ENCODE measurements at regions not wholly inside any gene's neighbourhood (a gene's known extent, or its start where the extent isn't known, plus 50 kb on each side); places are given as distances from the start of the nearest gene placed in this dataset.

GRCh38 chr1:219277304-219278105 is 103.8 kb downstream of the LYPLAL1 start:
- peaks cover 35% of the 10 kb centered on the region for H3K4me1 Mint-ChIP-seq
- no peaks in the 10 kb centered on the region for H3K36me3 Mint-ChIP-seq
- no peaks in the 10 kb centered on the region for H3K9me3 Mint-ChIP-seq
- H3K27ac Mint-ChIP-seq = peak overlapping the region; percentile 80
- H3K27me3 Mint-ChIP-seq (ENCODE audit: low read depth) = no peaks in the 10 kb centered on the region
- DNase-seq (ENCODE audit: low spot score in 2 of 2, unreplicated experiment in 2 of 2) = no peak
- no peak overlapping the region for H3K4me3 Mint-ChIP-seq
- TF ChIP-seq CTCF (IDR thresholded peaks at IDR 0.05; ENCODE audit: unreplicated experiment) = no peak

GRCh38 chr1:219276049-219276738 is 102.5 kb downstream of the LYPLAL1 start:
- no peak for DNase-seq (ENCODE audit: low spot score in 2 of 2, unreplicated experiment in 2 of 2)
- Mint-ChIP-seq H3K27ac (no peak overlapping the region), H3K9me3 (no peaks in the 10 kb centered on the region), H3K27me3 (ENCODE audit: low read depth) (no peaks in the 10 kb centered on the region), H3K4me1 (peaks cover 48% of the 10 kb centered on the region), H3K36me3 (no peaks in the 10 kb centered on the region), H3K4me3 (no peak overlapping the region)
- no peak for TF ChIP-seq CTCF (IDR thresholded peaks at IDR 0.05; ENCODE audit: unreplicated experiment)

GRCh38 chr1:219273088-219273686 is 99.5 kb downstream of the LYPLAL1 start:
- Mint-ChIP-seq H3K27me3 (ENCODE audit: low read depth) (no peaks in the 10 kb centered on the region), H3K4me3 (no peak overlapping the region), H3K27ac (no peak overlapping the region), H3K9me3 (no peaks in the 10 kb centered on the region), H3K4me1 (peaks cover 39% of the 10 kb centered on the region), H3K36me3 (no peaks in the 10 kb centered on the region)
- no peak for DNase-seq (ENCODE audit: low spot score in 2 of 2, unreplicated experiment in 2 of 2)
- TF ChIP-seq CTCF (IDR thresholded peaks at IDR 0.05; ENCODE audit: unreplicated experiment) = no peak

GRCh38 chr1:219271818-219272535 is 98.3 kb downstream of the LYPLAL1 start:
- peaks cover 27% of the 10 kb centered on the region for H3K4me1 Mint-ChIP-seq
- no peak overlapping the region for H3K4me3 Mint-ChIP-seq
- no peaks in the 10 kb centered on the region for H3K27me3 Mint-ChIP-seq (ENCODE audit: low read depth)
- no peaks in the 10 kb centered on the region for H3K9me3 Mint-ChIP-seq
- peak overlapping the region; percentile 70 for H3K27ac Mint-ChIP-seq
- H3K36me3 Mint-ChIP-seq = no peaks in the 10 kb centered on the region
- TF ChIP-seq CTCF (IDR thresholded peaks at IDR 0.05; ENCODE audit: unreplicated experiment) = no peak
- DNase-seq (ENCODE audit: low spot score in 2 of 2, unreplicated experiment in 2 of 2) = no peak

- H3K36me3 Mint-ChIP-seq = no peaks in the 10 kb centered on the region
- H3K4me1 Mint-ChIP-seq = peaks cover 21% of the 10 kb centered on the region
- no peak for TF ChIP-seq CTCF (IDR thresholded peaks at IDR 0.05; ENCODE audit: unreplicated experiment)
- H3K27me3 Mint-ChIP-seq (ENCODE audit: low read depth) = no peaks in the 10 kb centered on the region
- no peak overlapping the region for H3K27ac Mint-ChIP-seq
- H3K4me3 Mint-ChIP-seq = no peak overlapping the region
- DNase-seq (ENCODE audit: low spot score in 2 of 2, unreplicated experiment in 2 of 2) = no peak
- no peaks in the 10 kb centered on the region for H3K9me3 Mint-ChIP-seq
These were observed 95.5 kb downstream of the LYPLAL1 start for GRCh38 chr1:219269171-219269570.
